ENCODE measurements at regions not wholly inside any gene's neighbourhood (a gene's known extent, or its start where the extent isn't known, plus 50 kb on each side); places are given as distances from the start of the nearest gene placed in this dataset.

- no peak for TF ChIP-seq EP300 (IDR thresholded peaks at IDR 0.05)
- TF ChIP-seq POLR2A (IDR thresholded peaks at IDR 0.05): no peak
- TF ChIP-seq CTCF (IDR thresholded peaks at IDR 0.05): no peak
- Histone ChIP-seq H3K4me3 (no peak overlapping the region), H3K9me3 (no peaks in the 10 kb centered on the region), H3K27me3 (no peaks in the 10 kb centered on the region), H3K36me3 (no peaks in the 10 kb centered on the region), H3K4me1 (ENCODE audit: insufficient read depth) (no peaks in the 10 kb centered on the region), H3K27ac (no peak overlapping the region)
- DNase-seq: no peak
- intact Hi-C loops (cut with DNase I): no loop called here
- WGBS, 3 donors: 41 to 54% (median 44%) methylated on average over 8 of the region's 8 CpGs
Measured at GRCh38 chr15:53880357-53880756, 97.9 kb upstream of the UNC13C start.

- Histone ChIP-seq H3K27me3 (no peaks in the 10 kb centered on the region), H3K36me3 (no peaks in the 10 kb centered on the region), H3K27ac (no peak overlapping the region), H3K4me1 (ENCODE audit: insufficient read depth) (no peaks in the 10 kb centered on the region), H3K9me3 (no peaks in the 10 kb centered on the region), H3K4me3 (no peak overlapping the region)
- DNase-seq: no peak
- intact Hi-C loops (cut with DNase I): no loop called here
- 63 to 65% (median 65%) methylated on average over 2 of the region's 2 CpGs for WGBS, 3 donors
- TF ChIP-seq CTCF (IDR thresholded peaks at IDR 0.05): no peak
- TF ChIP-seq POLR2A (IDR thresholded peaks at IDR 0.05): no peak
- TF ChIP-seq EP300 (IDR thresholded peaks at IDR 0.05): no peak
Measured at GRCh38 chr15:53875711-53876110, 102.5 kb upstream of the UNC13C start.

- Histone ChIP-seq H3K4me1 (ENCODE audit: insufficient read depth) (no peaks in the 10 kb centered on the region), H3K27me3 (no peaks in the 10 kb centered on the region), H3K36me3 (no peaks in the 10 kb centered on the region), H3K27ac (no peak overlapping the region), H3K9me3 (no peaks in the 10 kb centered on the region), H3K4me3 (no peak overlapping the region)
- TF ChIP-seq EP300 (IDR thresholded peaks at IDR 0.05) (no peak), CTCF (IDR thresholded peaks at IDR 0.05) (no peak), POLR2A (IDR thresholded peaks at IDR 0.05) (no peak)
- no peak for DNase-seq
- 91 to 94% (median 92%) methylated on average over 1 of the region's 1 CpG for WGBS, 3 donors
- intact Hi-C loops (cut with DNase I): no loop called here
Measured at GRCh38 chr15:53875139-53875538, 103.1 kb upstream of the UNC13C start.

- H3K27me3 ChIP-seq: no peaks in the 10 kb centered on the region
- no peaks in the 10 kb centered on the region for H3K4me1 ChIP-seq (ENCODE audit: insufficient read depth)
- no peaks in the 10 kb centered on the region for H3K36me3 ChIP-seq
- 43 to 51% (median 46%) methylated on average over 2 of the region's 2 CpGs for WGBS, 3 donors
- no peak for DNase-seq
- TF ChIP-seq POLR2A (IDR thresholded peaks at IDR 0.05) (no peak), EP300 (IDR thresholded peaks at IDR 0.05) (no peak), CTCF (IDR thresholded peaks at IDR 0.05) (no peak)
- no peaks in the 10 kb centered on the region for H3K9me3 ChIP-seq
- H3K27ac ChIP-seq: no peak overlapping the region
- no peak overlapping the region for H3K4me3 ChIP-seq
- intact Hi-C loops (cut with DNase I): no loop called here
Measured at GRCh38 chr15:53872410-53872809, 105.8 kb upstream of the UNC13C start.

GRCh38 chr15:53869806-53870073 lies 108.5 kb upstream of the UNC13C start:
- 60 to 65% (median 62%) methylated on average over 1 of the region's 1 CpG for WGBS, 3 donors
- TF ChIP-seq CTCF (IDR thresholded peaks at IDR 0.05) (no peak), EP300 (IDR thresholded peaks at IDR 0.05) (no peak), POLR2A (IDR thresholded peaks at IDR 0.05) (no peak)
- intact Hi-C loops (cut with DNase I): no loop called here
- no peaks in the 10 kb centered on the region for H3K9me3 ChIP-seq
- no peak overlapping the region for H3K4me3 ChIP-seq
- no peaks in the 10 kb centered on the region for H3K4me1 ChIP-seq (ENCODE audit: insufficient read depth)
- no peaks in the 10 kb centered on the region for H3K36me3 ChIP-seq
- H3K27me3 ChIP-seq: no peaks in the 10 kb centered on the region
- no peak for DNase-seq
- H3K27ac ChIP-seq: no peak overlapping the region
